Panc1 (cell line): ENCODE measurements at regions not wholly inside any gene's neighbourhood (a gene's known extent, or its start where the extent isn't known, plus 50 kb on each side); places are given as distances from the start of the nearest gene placed in this dataset.

Source experiments
- ATAC-seq: fragments of 200-7000 bp; cut with Tn5 transposase; 2 replicates; pipeline ENCODE4 v1.9.1; 2020; ENCODE audit warnings: mild to moderate bottlenecking, moderate library complexity
- BruUV-seq: library from RNA; stranded (reverse); fragments of 400-500 nt; replicated peaks from 2 replicates; lab custom pipeline; 2021; lab: Mats Ljungman, UMichigan
- CTCF ChIA-PET: fragments of 300-600 bp; sonication (Branson Sonifier 250); formaldehyde crosslinking; loops from one replicate; lab custom pipeline; 2022; ENCODE audit warnings: antibody characterized with exemption; lab: Charles Lee
- POLR2A ChIA-PET: fragments of 300-600 bp; sonication (Branson Sonifier 250); formaldehyde crosslinking; loops from one replicate; lab custom pipeline; 2022; ENCODE audit warnings: antibody characterized with exemption; lab: Charles Lee
- DNase-seq: peaks from one replicate; pipeline ENCODE4 v3.0.0-alpha.2; 2010; ENCODE audit warnings: low read depth, low spot score
- H3K27ac ChIP-seq: 2 replicates; pipeline ENCODE4 v1.5.1; 2011; ENCODE audit warnings: mild to moderate bottlenecking, low read length, inconsistent platforms
- H3K27me3 ChIP-seq: fragments of 200-500 bp; sonication (Bioruptor generic); 2 replicates; pipeline ENCODE4 v1.6.0; 2014; ENCODE audit warnings: low read length, inconsistent platforms; ENCODE audit not compliant: control insufficient read depth, insufficient read depth
- H3K36me3 ChIP-seq: fragments of 200-500 bp; sonication (Bioruptor generic); 2 replicates; pipeline ENCODE4 v1.5.1; 2014; ENCODE audit warnings: inconsistent platforms, mild to moderate bottlenecking, low read length, moderate library complexity; ENCODE audit not compliant: control insufficient read depth, insufficient read depth
- H3K4me1 ChIP-seq: 2 replicates; pipeline ENCODE4 v1.5.1; 2011; ENCODE audit warnings: inconsistent platforms, mild to moderate bottlenecking, low read length, moderate library complexity; ENCODE audit not compliant: control insufficient read depth, insufficient read depth
- H3K4me3 ChIP-seq, 2 experiments: 2 replicates each; pipeline ENCODE4 v1.5.1; 2011 to 2012; ENCODE audit warnings: low read depth in 2 of 2, low read length in 2 of 2, mild to moderate bottlenecking in 2 of 2, inconsistent platforms in 1 of 2, moderate library complexity in 1 of 2
- H3K9me3 ChIP-seq: fragments of 200-500 bp; sonication (Bioruptor generic); 2 replicates; pipeline ENCODE4 v1.5.1; 2014; ENCODE audit warnings: low read depth, mild to moderate bottlenecking, inconsistent platforms, low read length, moderate library complexity; ENCODE audit not compliant: control insufficient read depth, insufficient read depth
- POLR2AphosphoS5 ChIP-seq: IDR thresholded peaks from 2 replicates; pipeline ENCODE4 v1.6.1; 2012; ENCODE audit warnings: mild to moderate bottlenecking, low read depth, low read length, moderate library complexity
- SIN3A ChIP-seq: IDR thresholded peaks from 2 replicates; pipeline ENCODE4 v1.6.1; 2012; ENCODE audit warnings: low read depth, mild to moderate bottlenecking, low read length, moderate library complexity, borderline replicate concordance; ENCODE audit not compliant: insufficient read depth
- TCF7L2 ChIP-seq: IDR thresholded peaks from 2 replicates; pipeline ENCODE4 v1.6.1; 2011; ENCODE audit warnings: mild to moderate bottlenecking, low read depth, low read length, inconsistent platforms
- in situ Hi-C: cut with HindIII; loops from 2 replicates; pipeline ENCODE4 v1.10.0; 2016; ENCODE audit warnings: low sequenced_read_pairs, low pct_unique_long_range_greater_than_20kb
- intact Hi-C: fragments of 100-400 bp; cut with micrococcal nuclease; formaldehyde crosslinking; loops from one replicate; pipeline ENCODE4 v1.10.0; 2022; ENCODE audit not compliant: unreplicated experiment
- TF ChIP-seq, protein P1 (sequence below): fragments of 450-650 bp; IDR thresholded peaks from 2 replicates; pipeline ENCODE4 v1.5.1; 2017; ENCODE audit warnings: mild to moderate bottlenecking
- TF ChIP-seq, protein P2 (sequence below), 2 experiments: IDR thresholded peaks; 2 replicates each; pipeline ENCODE4 v1.6.1; 2011 to 2012; ENCODE audit warnings: low read depth in 2 of 2, control low read depth in 1 of 2, low read length in 1 of 2, mild to moderate bottlenecking in 1 of 2, moderate library complexity in 1 of 2; ENCODE audit not compliant: insufficient read depth in 1 of 2

DNA sequence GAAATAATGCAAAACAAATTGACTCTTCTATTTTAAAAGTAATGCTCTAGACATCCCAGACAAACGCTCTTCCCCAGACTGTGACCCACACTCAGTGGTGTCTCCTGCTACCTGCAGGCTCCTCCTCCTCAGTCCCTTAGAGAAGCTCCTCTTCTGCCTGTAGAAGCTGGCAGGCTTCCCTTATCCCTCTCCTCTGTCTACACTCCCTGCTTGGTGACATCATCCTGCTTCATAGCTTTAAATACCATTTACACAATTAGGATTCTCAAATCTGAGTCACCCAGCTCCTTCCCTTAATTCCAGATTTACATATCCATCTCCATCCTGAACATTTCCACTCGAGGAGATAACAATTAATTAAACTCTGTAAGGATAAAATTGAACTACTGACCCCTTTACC lies 167.9 kb downstream of the FBXO15 start:
- TF ChIP-seq, protein P1, sequence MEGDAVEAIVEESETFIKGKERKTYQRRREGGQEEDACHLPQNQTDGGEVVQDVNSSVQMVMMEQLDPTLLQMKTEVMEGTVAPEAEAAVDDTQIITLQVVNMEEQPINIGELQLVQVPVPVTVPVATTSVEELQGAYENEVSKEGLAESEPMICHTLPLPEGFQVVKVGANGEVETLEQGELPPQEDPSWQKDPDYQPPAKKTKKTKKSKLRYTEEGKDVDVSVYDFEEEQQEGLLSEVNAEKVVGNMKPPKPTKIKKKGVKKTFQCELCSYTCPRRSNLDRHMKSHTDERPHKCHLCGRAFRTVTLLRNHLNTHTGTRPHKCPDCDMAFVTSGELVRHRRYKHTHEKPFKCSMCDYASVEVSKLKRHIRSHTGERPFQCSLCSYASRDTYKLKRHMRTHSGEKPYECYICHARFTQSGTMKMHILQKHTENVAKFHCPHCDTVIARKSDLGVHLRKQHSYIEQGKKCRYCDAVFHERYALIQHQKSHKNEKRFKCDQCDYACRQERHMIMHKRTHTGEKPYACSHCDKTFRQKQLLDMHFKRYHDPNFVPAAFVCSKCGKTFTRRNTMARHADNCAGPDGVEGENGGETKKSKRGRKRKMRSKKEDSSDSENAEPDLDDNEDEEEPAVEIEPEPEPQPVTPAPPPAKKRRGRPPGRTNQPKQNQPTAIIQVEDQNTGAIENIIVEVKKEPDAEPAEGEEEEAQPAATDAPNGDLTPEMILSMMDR = no peak
- TF ChIP-seq POLR2AphosphoS5 (no peak), SIN3A (no peak), TCF7L2 (no peak)
- TF ChIP-seq, protein P2, sequence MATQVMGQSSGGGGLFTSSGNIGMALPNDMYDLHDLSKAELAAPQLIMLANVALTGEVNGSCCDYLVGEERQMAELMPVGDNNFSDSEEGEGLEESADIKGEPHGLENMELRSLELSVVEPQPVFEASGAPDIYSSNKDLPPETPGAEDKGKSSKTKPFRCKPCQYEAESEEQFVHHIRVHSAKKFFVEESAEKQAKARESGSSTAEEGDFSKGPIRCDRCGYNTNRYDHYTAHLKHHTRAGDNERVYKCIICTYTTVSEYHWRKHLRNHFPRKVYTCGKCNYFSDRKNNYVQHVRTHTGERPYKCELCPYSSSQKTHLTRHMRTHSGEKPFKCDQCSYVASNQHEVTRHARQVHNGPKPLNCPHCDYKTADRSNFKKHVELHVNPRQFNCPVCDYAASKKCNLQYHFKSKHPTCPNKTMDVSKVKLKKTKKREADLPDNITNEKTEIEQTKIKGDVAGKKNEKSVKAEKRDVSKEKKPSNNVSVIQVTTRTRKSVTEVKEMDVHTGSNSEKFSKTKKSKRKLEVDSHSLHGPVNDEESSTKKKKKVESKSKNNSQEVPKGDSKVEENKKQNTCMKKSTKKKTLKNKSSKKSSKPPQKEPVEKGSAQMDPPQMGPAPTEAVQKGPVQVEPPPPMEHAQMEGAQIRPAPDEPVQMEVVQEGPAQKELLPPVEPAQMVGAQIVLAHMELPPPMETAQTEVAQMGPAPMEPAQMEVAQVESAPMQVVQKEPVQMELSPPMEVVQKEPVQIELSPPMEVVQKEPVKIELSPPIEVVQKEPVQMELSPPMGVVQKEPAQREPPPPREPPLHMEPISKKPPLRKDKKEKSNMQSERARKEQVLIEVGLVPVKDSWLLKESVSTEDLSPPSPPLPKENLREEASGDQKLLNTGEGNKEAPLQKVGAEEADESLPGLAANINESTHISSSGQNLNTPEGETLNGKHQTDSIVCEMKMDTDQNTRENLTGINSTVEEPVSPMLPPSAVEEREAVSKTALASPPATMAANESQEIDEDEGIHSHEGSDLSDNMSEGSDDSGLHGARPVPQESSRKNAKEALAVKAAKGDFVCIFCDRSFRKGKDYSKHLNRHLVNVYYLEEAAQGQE (IDR thresholded peaks at IDR 0.05; ENCODE audit: insufficient read depth in 1 of 2, low read depth in 2 of 2, low read length in 1 of 2) = no peak
- no peak for ATAC-seq

DNA sequence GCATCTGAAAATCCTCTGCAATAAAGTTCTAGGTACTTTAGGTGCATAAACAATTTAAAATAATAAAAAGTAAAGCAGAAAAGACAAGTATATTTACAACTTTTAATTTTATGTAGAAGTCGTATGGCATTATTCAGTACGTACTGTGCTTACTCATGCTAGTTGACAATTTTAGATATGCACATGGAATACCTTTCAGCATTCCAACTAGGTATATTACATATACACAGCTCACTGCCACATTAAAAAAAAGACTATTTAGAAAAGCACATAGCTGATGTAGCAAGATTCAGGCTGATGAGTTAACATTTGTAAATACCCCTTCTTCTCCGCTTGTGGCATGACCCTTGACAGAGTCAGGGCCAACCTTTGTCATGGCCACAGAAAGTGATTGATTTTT lies 171.2 kb downstream of the FBXO15 start:
- ATAC-seq (no peak), DNase-seq (no peak)
- Histone ChIP-seq H3K4me3 (no peak overlapping the region), H3K27ac (no peak overlapping the region), H3K9me3 (no peaks in the 10 kb centered on the region), H3K27me3 (peaks cover 8% of the 10 kb centered on the region; the same call in 1 of the 2 replicates), H3K36me3 (no peaks in the 10 kb centered on the region), H3K4me1 (no peaks in the 10 kb centered on the region)
- in situ Hi-C loops = no loop called here
- TF ChIP-seq, protein P1 = no peak
- TF ChIP-seq, protein P2 (IDR thresholded peaks at IDR 0.05; ENCODE audit: insufficient read depth in 1 of 2, low read depth in 2 of 2, low read length in 1 of 2) = no peak
- no peak for TF ChIP-seq TCF7L2
- no peak for TF ChIP-seq POLR2AphosphoS5
- no peak for TF ChIP-seq SIN3A
- intact Hi-C loops = no loop called here
- no TSS peak for BruUV-seq
- CTCF ChIA-PET = no interaction called here
- POLR2A ChIA-PET = no interaction called here

More for the DNA sequence above, 167.9 kb downstream of the FBXO15 start:
- DNase-seq = no peak
- intact Hi-C loops (no loop called here), in situ Hi-C loops (no loop called here)
- POLR2A ChIA-PET = no interaction called here
- H3K36me3 ChIP-seq = no peaks in the 10 kb centered on the region
- H3K27me3 ChIP-seq = no peaks in the 10 kb centered on the region; the same call in 1 of the 2 replicates
- H3K4me3 ChIP-seq = no peak overlapping the region
- no peaks in the 10 kb centered on the region for H3K4me1 ChIP-seq
- H3K9me3 ChIP-seq = no peaks in the 10 kb centered on the region
- CTCF ChIA-PET = interaction anchor here (1.1 kb wide), 1 partner anchor 53 kb away, joined by 3 read pairs; no protein-coding TSS in a partner anchor
- H3K27ac ChIP-seq = no peak overlapping the region
- BruUV-seq = no TSS peak
